Transverse colon (tissue), 3 donors: ENCODE measurements at regions not wholly inside any gene's neighbourhood (a gene's known extent, or its start where the extent isn't known, plus 50 kb on each side); places are given as distances from the start of the nearest gene placed in this dataset.

Source experiments
- CTCF ChIP-seq, 5 experiments: fragments of 200-600 bp in 3 of 5; fragments of 450-650 bp in 2 of 5; sonication (generic) in 3 of 5; IDR thresholded peaks; 1 replicate in 2 of 5; 2 replicates in 3 of 5; pipeline ENCODE4 v1.5.1; 2016 to 2017; ENCODE audit warnings: antibody characterized with exemption in 5 of 5, inconsistent platforms in 3 of 5, mild to moderate bottlenecking in 2 of 5, moderate library complexity in 1 of 5
- POLR2A ChIP-seq: fragments of 450-650 bp; IDR thresholded peaks from one replicate; pipeline ENCODE4 v1.6.1; 2016; ENCODE audit warnings: antibody characterized with exemption, mild to moderate bottlenecking, moderate library complexity

DNA sequence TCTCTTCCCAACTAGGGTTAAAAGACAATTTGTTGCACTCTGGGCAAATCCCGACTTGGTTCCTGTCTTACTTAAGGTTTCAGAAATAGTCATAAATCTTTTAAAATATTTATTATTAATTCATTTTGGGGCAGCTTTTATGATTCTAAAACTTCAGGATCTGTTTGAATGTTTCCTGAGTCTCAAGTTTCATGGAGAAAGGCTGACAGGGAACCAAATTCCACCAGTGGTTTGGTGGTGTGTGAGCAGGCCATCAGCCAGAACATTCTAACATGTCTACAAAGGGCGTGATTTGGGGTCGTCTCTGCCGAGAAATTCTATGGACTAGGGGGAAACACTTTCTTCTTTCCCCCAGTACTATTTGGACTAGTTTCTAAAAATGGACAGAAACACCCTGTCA, 366.4 kb downstream of the ZNF521 start:
- no peak for TF ChIP-seq POLR2A
- no peak for TF ChIP-seq CTCF (IDR thresholded peaks at IDR 0.05)
